H1 (cell line): ENCODE measurements at regions not wholly inside any gene's neighbourhood (a gene's known extent, or its start where the extent isn't known, plus 50 kb on each side); places are given as distances from the start of the nearest gene placed in this dataset.
A peak's percentile ranks its signal among the peaks of the same experiment; 100 is the strongest.

Experiments
- ASH2L ChIP-seq: fragments of 200-600, 300-600 bp; sonication (generic); IDR thresholded peaks from one replicate; pipeline ENCODE4 v1.7.1; 2017; ENCODE audit warnings: low read length
- ATF2 ChIP-seq: IDR thresholded peaks from 2 replicates; pipeline ENCODE4 v1.6.1; 2012; ENCODE audit warnings: low read length, inconsistent platforms
- BACH1 ChIP-seq: IDR thresholded peaks from 2 replicates; pipeline ENCODE4 v1.6.1; 2012; ENCODE audit warnings: low read length, improper control_type of control experiment
- CTBP2 ChIP-seq: IDR thresholded peaks from 2 replicates; pipeline ENCODE4 v1.7.0; 2011; ENCODE audit warnings: borderline replicate concordance, mild to moderate bottlenecking, moderate library complexity, mixed read lengths, low read length; ENCODE audit not compliant: insufficient read depth, insufficient read length
- EP300 ChIP-seq, 2 experiments: IDR thresholded peaks; 1 replicate in 1 of 2; 2 replicates in 1 of 2; pipeline ENCODE4 v1.6.1; 2011 to 2012; ENCODE audit warnings: low read depth in 2 of 2, low read length in 2 of 2, mild to moderate bottlenecking in 2 of 2, borderline replicate concordance in 1 of 2, inconsistent platforms in 1 of 2, moderate library complexity in 1 of 2
- MAX ChIP-seq: IDR thresholded peaks from 2 replicates; pipeline ENCODE4 v1.6.1; 2012; ENCODE audit warnings: inconsistent platforms
- POLR2A ChIP-seq, 2 experiments: IDR thresholded peaks; 1 replicate in 1 of 2; 2 replicates in 1 of 2; pipeline ENCODE4 v1.6.1; 2011; ENCODE audit warnings: low read depth in 2 of 2, low read length in 2 of 2, mild to moderate bottlenecking in 2 of 2; ENCODE audit errors: control extremely low read depth in 1 of 2
- TCF12 ChIP-seq: IDR thresholded peaks from 2 replicates; pipeline ENCODE4 v1.6.1; 2011; ENCODE audit warnings: low read depth, mild to moderate bottlenecking, low read length
- TEAD4 ChIP-seq: IDR thresholded peaks from 2 replicates; pipeline ENCODE4 v1.6.1; 2012; ENCODE audit warnings: low read depth, low read length, inconsistent platforms, mixed read lengths

GRCh38 chr6:74222768-74223333 lies 526.8 kb downstream of the CD109 start (continued):
- TF ChIP-seq TCF12: no peak
- TF ChIP-seq POLR2A (IDR thresholded peaks at IDR 0.05; ENCODE audit: control extremely low read depth in 1 of 2, low read depth in 2 of 2, low read length in 2 of 2): no peak
- no peak for TF ChIP-seq EP300 (IDR thresholded peaks at IDR 0.05; ENCODE audit: borderline replicate concordance in 1 of 2, low read depth in 2 of 2, low read length in 2 of 2)
- TF ChIP-seq MAX: 0 out of 2 replicates have a peak, but pooled peaks have one; percentile 31
- no peak for TF ChIP-seq CTBP2
- TF ChIP-seq ASH2L: peak; percentile 73
- 0 out of 2 replicates have a peak, but pooled peaks have one; percentile 67 for TF ChIP-seq TEAD4
- TF ChIP-seq BACH1: no peak
- no peak for TF ChIP-seq ATF2
